PC-9 (cell line): ENCODE measurements at regions not wholly inside any gene's neighbourhood (a gene's known extent, or its start where the extent isn't known, plus 50 kb on each side); places are given as distances from the start of the nearest gene placed in this dataset.

Source experiments
- EZH2 ChIP-seq: fragments of 200-600 bp; sonication (generic); IDR thresholded peaks from 2 replicates; pipeline ENCODE4 v1.8.0; 2017; ENCODE audit warnings: antibody characterized with exemption, low read depth
- TF ChIP-seq, protein P1 (sequence below): fragments of 200-600 bp; sonication (generic); conservative IDR thresholded peaks from 2 replicates; pipeline ENCODE4 v1.6.1; 2017; ENCODE audit warnings: mixed run types, antibody characterized with exemption, mild to moderate bottlenecking, moderate library complexity

DNA sequence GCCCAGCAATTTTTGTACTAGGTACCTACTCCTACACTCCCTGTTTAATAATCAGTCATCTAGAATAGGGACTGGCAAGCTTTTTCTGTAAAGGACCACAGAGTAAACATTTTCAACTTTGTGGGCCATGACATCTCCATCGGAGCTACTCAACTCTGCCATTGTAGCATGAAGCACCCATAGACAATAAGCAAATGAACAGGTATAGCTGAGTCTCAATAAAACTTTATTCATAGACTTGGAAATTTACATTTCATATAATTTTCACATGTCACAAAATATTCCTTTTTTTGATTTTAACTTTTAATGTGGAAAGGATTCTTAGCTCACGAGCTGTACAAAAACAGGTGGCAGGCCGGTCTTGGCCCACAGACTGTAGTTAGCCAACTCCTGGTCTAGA is 345.8 kb downstream of the SOX9 start:
- TF ChIP-seq, protein P1, sequence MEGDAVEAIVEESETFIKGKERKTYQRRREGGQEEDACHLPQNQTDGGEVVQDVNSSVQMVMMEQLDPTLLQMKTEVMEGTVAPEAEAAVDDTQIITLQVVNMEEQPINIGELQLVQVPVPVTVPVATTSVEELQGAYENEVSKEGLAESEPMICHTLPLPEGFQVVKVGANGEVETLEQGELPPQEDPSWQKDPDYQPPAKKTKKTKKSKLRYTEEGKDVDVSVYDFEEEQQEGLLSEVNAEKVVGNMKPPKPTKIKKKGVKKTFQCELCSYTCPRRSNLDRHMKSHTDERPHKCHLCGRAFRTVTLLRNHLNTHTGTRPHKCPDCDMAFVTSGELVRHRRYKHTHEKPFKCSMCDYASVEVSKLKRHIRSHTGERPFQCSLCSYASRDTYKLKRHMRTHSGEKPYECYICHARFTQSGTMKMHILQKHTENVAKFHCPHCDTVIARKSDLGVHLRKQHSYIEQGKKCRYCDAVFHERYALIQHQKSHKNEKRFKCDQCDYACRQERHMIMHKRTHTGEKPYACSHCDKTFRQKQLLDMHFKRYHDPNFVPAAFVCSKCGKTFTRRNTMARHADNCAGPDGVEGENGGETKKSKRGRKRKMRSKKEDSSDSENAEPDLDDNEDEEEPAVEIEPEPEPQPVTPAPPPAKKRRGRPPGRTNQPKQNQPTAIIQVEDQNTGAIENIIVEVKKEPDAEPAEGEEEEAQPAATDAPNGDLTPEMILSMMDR: no peak
- no peak for TF ChIP-seq EZH2
